NCI-H2107 treated with DMSO at 0.1 percent for 48 hours (cell line): ENCODE measurements at regions not wholly inside any gene's neighbourhood (a gene's known extent, or its start where the extent isn't known, plus 50 kb on each side); places are given as distances from the start of the nearest gene placed in this dataset.

Source experiments
- DNase-seq: peaks from one replicate; lab custom pipeline; 2025; ENCODE audit not compliant: unreplicated experiment; lab: John Stamatoyannopoulos, UW

DNA sequence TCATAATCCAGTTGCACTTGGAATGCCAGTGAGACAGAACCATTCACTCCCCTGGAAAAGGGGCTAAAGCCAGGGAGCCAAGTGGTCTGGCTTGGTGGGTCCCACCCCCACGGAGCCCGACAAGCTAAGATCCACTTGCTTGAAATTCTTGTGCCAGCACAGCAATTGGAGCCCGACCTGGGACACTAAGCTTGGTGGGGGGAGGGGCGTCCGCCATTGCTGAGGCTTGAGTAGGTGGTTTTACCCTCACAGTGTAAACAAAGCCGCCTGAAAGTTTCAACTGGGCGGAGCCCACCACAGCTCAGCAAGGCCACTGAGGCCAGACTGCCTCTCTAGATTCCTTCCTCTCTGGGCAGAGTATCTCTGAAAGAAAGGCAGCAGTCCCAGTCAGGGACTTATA lies 200.7 kb upstream of the NPSR1 start:
- DNase-seq, result no peak

DNA sequence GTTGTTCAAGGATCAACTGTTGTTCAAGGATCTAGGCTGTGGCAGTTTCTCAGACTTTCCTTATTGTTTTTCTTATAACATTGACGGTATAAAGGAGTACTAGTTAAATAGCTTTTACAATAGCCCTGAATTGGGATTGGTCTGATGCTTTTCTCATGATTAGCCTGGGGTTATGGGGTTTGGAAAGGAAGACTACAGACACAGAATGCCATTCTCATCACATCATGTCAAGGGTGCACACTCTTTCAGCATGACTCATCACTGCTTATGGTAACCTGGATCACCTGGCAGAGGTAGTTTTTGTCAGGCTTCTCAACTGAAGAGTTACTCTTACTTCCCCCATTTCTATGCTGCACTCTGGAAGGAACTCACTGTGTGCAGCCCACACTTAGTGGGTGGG lies 194.2 kb upstream of the NPSR1 start:
- DNase-seq, result no peak

DNA sequence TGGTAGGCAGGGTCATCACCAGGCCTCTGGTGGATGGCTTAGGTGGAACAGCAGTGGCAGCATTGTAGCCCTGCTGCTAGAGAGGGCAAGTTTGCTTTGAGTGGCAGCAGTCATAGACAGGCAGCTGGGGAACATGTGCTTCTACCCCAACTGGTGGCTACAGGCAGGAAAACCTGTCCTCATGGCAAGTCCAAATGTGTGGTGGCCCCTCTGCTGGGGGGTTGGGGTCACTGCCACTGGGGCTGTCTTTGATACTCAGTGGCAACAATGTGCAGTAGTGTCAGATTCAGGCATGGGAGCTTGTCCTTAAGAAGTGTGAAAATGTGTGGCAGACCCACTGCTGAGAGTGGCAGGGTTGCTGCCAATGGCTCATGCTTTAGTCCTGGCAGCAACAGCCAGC lies 186.2 kb upstream of the NPSR1 start:
- no peak for DNase-seq

DNA sequence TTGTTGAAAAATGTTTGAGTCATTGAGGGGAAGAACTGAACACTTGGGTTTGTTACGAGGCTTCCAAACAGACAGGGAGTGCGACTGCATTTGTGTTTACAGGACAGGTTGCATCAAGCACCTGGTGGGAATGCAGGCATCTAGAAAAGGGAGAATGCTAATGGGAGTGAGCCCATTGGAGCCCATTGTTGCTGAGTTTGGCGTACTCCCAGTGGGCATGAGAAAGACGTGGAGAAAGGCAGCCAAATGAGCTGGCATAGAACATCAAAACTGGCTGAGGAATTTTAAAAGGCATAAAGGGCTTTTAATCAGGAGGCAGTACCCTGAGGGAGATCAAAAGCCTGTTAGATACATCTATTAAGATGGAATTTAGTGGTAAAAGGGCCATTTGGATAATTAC lies 171.6 kb upstream of the NPSR1 start:
- DNase-seq, result no peak

DNA sequence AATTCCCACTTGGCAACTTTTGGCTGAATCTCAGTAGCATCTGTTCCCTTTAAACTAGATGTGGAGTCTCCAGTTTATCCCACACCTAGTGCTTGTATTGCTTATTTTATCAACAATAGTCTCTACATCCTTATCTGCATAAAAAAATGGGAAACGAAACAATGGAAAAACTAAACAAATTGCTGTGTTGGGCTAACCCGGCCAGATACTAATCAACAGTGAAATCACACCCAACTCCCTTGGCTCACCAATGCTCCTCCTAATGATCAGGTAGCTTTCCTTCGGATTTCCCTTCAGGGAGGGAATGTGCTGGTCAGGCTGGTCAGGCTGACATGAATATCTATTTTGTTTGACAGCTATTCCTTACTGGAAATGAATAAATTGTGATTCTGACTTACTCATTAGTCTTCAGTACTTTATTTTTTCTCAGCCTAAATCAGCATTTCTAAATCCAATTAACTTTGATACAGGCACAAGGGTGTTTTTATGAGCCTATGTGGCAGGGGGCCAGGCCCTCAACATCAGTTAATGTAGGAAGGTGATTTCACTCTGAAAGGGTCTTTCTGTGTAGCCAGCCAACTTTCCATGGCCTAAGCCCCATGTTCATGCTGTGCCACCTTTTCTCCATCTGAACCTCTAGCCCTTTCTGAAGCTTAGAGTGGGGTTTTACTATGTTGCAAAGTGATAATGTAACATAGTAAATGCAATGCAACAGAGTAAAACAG lies 170.5 kb upstream of the NPSR1 start:
- no peak for DNase-seq

DNA sequence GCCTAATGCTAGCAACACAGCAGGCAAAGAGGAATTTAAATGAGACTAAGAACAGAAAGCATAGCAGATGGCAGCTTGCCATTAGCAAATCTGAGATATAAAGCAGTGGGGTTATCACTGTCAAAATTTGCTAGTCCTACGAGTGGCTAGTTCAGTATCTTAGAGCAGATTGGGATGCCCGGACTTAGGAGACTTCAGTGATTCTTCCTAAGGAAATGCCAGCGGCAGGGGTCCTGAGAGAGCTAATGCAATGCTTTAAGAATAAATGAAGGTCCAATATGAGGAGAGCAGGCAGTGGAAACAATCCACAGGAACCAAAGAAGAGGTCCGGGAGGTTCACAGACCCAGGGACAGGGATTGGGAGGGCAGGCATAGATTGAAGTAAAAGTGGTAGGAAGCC lies 169.3 kb upstream of the NPSR1 start:
- no peak for DNase-seq

DNA sequence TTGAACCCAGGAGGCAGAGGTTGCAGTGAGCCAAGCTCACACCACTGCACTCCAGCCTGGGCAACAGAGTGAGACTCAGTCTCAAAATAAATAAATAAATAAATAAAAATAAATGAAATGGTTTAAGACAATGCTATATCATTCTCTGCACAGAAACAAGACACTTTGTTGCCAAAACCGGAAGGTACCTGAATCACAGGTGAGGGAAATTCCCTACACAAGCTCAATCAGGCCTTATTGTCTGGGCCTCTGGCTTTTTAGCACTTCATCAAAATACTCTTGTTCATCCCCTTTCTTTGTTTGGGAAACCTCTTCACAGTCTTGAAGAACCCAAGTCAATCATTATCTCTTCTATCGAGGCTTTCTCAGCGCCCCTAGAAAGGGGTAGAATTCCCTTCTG lies 166.1 kb upstream of the NPSR1 start:
- DNase-seq, result no peak

DNA sequence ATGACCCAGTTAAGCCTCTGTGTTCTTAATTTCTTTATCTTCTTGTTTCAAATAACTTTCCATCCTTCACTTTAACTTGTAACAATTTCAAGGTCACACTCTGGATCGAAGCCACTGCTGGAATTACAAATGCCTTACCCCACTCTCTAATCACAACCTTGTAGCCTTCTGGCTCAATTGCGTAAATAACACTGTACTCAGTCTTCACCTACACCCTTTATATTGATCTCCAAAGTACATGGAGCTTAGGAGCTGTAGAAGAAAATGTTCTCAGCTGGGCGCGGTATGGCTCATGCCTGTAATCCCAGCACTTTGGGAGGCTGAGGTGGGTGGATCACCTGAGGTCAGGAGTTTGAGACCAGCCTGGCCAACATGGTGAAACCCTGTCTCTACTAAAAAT lies 164.3 kb upstream of the NPSR1 start:
- no peak for DNase-seq

DNA sequence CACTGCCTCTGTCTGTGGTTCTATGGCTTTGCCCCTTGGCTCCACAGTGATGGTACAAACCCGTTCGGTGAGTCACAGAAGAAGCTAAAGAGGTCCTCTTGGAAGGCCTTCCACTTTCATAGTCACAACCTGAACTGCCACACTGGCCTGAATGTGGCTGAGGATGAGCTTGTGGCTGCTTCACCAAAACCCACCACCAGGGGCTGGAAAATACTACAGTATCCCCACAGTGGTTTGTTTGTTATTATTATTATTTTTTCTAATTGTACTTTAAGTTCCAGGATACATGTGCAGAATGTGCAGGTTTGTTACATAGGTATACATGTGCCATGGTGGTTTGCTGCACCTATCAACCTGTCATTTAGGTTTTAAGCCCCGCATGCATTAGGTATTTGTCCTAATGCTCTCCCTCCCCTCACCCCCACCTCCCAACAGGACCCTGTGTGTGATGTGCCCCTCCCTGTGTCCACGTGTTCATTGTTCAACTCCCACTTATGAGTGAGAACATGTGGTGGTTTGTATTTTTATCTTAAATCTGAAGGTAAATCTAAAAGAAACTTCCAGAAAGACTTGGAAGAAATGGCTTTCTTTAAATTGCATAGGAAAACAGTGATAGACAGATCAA lies 160.8 kb upstream of the NPSR1 start:
- DNase-seq, result no peak

DNA sequence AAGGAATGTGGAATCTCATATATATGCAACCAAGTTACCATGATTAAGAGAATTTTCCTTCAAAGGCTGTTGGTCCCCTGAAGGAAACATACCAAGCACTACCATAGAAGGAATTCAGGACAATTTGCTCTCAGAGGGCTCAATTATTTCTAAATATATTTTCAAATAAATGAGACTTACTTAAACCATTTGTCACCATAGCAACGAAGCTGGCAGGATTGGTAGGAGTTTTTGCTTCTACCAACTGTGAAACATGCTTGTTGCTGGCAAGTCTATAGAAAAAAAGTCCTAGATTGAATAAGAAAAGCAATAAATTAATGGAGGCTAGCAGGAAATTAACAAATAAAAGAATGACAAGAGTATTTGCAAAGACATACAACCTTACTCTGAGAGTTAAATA lies 156.9 kb upstream of the NPSR1 start:
- no peak for DNase-seq

DNA sequence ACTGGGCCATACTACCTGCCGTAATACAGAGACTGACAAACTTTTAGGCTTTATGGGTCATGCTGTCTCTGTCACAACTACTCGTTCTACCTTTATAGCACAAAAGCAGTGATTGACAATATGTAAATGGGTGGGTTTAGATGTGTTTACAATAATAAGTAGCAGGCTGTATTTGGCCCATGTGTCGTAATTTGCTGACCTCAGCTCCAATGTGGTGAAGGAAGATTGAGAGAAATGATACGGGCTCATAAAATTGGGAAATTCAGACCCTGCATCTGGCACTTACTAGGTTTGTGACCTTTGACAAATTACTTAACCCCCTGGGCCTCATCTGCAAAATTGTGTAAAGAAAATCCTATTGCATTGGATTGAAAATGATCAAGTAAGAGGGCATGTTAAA lies 150.8 kb upstream of the NPSR1 start:
- no peak for DNase-seq

DNA sequence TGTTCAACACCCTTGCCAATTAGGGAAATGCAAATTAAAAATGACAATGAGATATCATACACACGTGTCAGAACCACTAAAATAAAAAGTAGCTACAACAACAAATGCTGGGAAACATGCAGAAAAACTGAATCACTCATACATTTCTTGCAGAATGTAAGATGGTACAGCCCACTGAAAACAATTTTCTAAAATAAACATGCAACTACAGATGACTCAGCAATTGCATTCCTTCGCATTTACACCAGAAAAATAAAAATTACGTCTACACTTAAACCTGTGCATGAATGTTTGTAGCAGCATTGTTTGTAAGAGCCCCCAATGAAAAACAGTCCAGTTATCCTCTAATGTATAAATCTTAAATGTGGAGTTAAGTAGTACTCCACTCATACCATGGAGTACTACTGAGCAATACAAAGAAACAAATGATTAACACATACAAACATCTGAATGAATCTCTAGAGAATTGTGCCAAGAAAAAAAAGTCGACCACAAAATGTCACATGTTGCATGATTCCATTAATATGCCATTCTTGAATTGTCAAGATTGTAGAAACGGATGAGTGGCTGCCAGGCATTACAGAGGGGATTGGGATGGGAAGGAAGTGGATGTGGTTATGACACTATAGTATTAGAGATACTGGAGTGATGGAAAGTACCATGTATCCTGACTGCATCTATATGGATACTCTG lies 134.6 kb upstream of the NPSR1 start:
- DNase-seq, result no peak

DNA sequence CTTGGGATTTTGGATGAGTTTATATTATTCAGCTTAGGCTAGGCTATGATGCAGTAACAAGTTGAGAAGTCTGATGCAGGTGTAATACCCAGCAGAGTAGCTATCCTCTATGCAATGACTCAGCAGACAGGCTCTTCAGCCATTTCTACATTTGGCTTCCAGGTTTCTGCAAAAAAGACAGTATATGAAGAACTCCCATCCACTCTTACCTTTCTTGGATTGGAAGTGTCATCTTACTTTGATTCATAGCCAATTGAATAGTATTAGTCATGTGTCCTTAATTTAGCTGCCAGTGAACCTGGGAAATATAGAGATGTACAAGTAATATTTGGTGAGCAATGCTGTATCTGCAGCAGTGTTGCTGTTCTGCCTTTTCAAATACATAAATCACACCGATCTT lies 127.8 kb upstream of the NPSR1 start:
- DNase-seq, result no peak

DNA sequence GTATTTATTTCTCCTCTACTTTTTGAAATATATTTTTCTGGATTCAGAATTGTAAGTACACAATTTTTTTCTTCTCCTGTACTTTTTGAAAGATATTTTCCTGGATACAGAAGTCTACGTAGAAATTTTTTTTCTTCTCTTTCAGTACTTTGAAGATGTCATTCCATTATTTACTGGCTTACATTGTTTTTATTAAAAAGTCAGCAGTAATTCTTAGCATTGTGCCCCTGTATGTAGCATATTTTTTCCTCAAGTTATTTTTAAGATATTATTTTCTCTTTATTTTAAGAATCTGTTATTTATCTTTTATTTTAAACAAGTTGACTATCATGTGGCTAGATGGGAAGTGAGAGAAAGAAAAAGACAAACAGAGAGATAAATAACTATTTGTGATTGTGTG lies 119.0 kb upstream of the NPSR1 start:
- DNase-seq, result no peak

DNA sequence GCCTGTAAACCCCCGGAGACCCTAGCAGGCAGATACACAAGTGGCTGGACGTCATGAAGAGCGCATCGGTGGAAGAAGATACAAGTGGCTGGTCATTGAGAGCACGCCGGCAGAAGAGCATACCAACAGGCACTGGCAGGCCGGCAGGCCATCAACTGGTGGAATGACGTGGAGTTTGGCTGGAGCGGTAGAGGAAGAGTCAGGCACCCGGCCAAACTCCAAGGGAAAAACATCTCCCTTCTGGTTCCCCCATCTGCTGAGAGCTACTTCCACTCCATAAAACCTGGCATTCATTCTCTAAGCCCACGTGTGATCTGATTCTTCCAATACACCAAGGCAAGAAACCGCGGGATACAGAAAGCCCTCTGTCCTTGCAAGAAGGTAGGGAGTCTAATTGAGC lies 113.4 kb upstream of the NPSR1 start:
- no peak for DNase-seq

DNA sequence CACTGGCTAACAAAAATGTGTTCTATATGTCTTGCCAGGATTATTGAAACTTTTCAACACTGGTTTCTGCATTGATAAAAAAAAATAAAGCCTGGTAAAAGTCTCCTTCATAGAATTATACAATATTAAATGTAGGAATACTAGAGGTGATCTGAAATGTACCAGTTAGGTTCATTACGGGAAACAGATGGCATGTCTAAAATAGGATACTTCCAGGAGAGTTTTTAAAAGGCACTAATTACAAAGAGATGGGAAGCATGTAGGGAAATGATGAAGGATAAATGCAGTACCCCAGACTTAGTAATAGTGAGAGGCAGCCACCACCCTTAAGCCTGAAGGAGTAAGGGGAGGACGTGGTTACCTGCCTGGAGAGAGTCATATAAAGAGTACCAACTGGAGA lies 107.0 kb upstream of the NPSR1 start:
- no peak for DNase-seq

DNA sequence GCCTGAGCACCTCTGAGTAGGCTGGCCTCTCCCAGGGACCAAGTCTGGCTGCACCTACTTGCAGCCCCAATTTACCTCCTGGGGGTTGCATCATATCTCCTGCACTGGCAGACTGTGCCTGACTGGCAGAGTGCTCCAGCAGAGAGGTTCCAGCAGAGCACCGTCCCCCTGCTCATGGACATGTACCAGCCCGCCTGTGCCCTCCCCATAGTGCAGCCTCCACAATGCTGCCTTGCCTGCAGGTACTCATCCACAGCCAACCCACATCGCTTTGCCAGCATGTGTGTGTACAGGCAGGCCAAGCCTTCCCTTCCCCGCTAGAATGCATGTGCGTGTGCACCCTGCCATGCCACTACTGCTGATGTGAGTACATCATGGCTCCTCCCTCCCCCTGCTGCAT lies 105.5 kb upstream of the NPSR1 start:
- DNase-seq, result no peak

DNA sequence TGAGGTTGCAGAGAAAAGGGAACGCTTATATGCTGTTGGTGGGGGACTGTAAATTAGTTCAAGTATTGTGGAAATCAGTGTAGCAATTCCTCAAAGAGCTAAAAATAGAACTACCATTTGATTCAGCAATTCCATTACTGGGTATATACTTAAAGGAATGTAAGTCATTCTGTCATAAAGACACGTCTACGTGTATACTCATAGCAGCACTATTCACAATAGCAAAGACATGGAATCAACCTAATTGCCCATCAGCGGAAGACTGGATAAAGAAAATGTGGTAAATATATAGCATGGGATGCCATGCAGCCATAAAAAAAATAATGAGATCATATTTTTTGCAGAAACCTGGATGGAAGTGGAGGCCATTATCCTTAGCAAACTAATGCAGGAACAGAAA lies 100.0 kb upstream of the NPSR1 start:
- no peak for DNase-seq

DNA sequence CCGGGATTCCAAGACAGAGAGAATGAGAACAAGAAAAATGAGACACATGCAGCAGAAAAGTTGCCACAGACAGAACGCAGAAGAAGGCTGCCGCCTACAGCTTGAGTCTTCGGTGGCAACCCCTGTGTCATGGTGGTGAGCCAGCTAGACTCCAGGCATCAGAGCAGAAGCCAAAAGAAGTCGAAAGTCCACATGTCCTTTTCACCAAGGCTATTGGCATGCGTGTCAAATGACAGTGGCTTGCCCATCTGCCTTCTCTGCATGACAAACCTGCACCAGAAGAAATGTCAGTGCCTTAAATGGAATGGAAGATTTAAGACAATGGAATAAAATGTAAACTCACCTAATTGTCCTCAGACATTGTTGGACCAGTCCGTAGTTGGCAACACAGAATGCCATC lies 93.9 kb upstream of the NPSR1 start:
- no peak for DNase-seq

DNA sequence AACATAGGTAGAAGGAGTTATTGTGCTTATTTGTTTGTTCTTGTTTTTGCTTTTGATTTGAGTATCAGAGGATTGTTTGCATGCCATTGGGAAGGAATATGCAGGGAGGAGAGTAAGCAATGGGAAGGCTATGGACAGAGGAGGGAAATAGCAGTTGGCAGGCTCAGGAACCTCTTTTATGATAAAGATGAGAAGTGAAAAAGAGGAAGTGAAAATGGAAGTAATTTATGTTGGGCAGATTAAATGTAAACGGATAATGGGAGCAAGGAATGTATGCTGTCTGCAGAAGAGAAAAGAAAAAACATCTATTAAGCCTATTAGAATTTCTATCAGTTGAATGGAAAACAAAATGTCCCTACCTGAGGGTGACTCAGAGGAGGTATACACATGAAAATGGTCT lies 90.1 kb upstream of the NPSR1 start:
- DNase-seq, result no peak

DNA sequence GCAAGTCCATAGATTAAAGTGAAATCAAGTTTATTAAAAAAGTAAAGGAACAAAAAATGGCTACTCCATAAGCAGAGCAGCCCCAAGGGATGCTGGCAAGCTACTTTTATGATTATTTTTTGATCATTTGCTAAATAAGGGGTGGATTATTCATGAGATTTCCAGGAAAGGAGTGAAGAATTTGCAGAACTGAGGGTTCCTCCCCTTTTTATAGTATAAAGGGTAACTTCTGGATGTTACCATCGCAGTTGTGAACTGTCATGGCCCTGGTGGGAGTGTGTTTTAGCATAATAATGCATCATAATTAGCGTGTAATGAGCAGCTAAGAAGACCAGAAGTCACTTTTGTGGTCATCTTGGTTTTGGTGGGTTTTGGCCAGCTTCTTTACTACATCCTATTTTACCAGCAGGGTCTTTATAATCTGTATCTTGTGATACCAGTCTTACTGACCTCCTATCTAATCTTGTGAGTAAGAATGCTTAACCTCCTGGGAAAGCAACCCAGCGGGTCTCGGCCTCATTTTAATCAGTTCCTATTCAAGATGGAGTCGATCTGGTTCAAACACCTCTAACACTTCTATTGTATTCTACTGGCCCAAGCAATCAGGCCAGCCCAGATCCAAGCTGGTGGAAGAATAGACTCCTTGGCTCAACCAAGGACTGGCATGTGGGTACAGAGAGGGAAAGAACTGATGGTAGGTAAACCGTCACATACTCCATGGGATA lies 87.9 kb upstream of the NPSR1 start:
- DNase-seq, result no peak

DNA sequence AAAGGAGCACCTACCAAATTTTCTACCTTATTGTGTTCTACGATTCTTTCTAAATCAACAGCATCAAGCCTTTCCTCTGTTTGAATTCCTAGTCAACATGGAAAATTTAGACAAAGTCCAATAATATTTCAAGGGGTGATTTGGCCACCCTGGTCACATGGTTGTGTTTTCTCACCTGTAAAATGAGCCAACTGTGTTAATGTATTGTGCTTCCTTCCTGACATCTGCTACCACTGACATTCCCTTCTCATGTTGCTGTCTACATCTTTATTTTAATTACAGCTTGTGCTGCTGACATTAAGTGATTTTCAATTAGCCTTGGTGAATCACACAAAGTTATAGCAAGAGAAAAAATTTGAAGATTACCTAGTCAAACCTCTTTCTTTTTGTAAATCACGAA lies 83.0 kb upstream of the NPSR1 start:
- no peak for DNase-seq
